ENCODE measurements at regions not wholly inside any gene's neighbourhood (a gene's known extent, or its start where the extent isn't known, plus 50 kb on each side); places are given as distances from the start of the nearest gene placed in this dataset.
"Not testable (repeated sequence)": the region's sequence is repeated elsewhere in the genome, so short reads cannot be mapped to it uniquely, and the experiment has no call there.

DNA sequence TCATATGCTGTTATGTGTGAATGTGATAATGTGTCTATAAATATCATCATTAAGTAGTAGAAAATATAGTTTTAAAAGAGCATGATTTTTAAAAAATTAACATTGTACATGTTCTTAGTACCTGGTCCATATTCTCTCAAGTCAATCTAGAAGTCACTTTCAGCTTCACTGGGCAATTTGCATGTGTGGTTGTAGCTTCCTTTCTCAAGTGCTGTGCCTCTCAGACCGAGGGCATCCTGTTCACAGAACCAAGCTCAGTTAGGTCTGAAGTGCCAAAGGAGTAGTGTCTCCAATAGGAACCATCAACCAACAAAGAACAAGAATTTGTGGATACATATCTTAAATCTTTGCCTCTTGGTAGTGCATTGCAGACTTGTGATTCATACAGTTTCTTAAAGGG, 541.8 kb upstream of the SLC10A2 start:
- H3K4me3 ChIP-seq (ENCODE audit: low read depth, low read length) = no peak overlapping the region
- no peak for DNase-seq (ENCODE audit: low read depth)
- TF ChIP-seq, protein P1, sequence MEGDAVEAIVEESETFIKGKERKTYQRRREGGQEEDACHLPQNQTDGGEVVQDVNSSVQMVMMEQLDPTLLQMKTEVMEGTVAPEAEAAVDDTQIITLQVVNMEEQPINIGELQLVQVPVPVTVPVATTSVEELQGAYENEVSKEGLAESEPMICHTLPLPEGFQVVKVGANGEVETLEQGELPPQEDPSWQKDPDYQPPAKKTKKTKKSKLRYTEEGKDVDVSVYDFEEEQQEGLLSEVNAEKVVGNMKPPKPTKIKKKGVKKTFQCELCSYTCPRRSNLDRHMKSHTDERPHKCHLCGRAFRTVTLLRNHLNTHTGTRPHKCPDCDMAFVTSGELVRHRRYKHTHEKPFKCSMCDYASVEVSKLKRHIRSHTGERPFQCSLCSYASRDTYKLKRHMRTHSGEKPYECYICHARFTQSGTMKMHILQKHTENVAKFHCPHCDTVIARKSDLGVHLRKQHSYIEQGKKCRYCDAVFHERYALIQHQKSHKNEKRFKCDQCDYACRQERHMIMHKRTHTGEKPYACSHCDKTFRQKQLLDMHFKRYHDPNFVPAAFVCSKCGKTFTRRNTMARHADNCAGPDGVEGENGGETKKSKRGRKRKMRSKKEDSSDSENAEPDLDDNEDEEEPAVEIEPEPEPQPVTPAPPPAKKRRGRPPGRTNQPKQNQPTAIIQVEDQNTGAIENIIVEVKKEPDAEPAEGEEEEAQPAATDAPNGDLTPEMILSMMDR (IDR thresholded peaks at IDR 0.05; ENCODE audit: control insufficient read depth, extremely low read depth, insufficient read depth) = no peak

DNA sequence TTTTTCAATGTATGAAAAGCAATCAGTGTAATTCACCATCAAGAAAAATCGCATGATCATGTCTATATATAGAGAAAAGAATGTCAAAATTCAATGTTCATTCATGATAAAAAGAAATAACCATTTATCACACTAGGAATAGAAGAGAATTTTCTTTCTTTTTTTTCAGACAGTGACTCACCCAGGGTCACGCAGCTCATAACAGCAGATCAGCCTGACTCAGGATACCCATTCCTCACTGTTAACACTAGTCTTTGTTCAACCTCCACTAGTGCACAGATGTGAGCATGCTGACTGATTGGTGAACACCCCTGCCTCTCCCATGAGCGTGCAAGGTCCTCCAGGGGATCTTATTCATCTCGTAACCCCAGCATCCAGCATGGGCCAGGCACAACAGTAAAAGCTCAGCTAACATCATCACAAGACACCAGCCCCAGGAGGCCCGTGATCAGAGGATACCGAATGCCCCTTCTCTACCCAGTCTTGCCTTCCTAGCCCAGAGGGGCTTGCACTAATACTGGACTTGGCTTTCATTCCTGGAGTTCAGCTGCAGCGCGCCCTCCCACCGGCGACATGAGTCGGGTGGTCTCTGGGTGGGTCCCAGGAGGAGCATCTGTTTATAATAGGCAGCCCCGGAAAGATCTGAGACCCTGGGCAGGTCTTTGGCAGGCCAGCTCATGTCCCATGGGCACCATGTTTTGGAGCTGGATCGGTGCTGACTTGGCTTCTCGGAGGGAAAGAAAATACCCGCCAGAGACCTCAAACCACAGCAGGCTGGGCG, 539.5 kb upstream of the SLC10A2 start:
- no peak for DNase-seq (ENCODE audit: low read depth)
- TF ChIP-seq, protein P1 (IDR thresholded peaks at IDR 0.05; ENCODE audit: control insufficient read depth, extremely low read depth, insufficient read depth) = no peak
- no peak overlapping the region for H3K4me3 ChIP-seq (ENCODE audit: low read depth, low read length)

DNA sequence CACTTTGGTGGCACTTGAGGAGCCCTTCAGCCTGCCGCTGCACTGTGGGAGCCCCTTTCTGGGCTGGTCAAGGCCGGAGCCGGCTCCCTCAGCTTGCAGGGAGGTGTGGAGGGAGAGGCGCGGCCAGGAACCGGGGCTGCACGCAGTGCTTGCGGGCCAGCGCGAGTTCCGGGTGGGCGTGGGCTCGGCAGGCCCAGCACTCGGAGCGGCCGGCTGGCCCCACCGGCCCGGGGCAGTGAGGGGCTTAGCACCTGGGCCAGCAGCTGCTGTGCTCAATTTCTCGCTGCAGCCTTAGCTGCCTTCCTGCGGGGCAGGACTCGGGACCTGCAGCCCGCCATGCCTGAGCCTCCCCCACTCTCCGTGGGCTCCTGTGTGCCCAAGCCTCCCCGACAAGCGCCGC, 533.7 kb upstream of the SLC10A2 start:
- not testable (repeated sequence) for DNase-seq (ENCODE audit: low read depth); H3K4me3 ChIP-seq (ENCODE audit: low read depth, low read length)

DNA sequence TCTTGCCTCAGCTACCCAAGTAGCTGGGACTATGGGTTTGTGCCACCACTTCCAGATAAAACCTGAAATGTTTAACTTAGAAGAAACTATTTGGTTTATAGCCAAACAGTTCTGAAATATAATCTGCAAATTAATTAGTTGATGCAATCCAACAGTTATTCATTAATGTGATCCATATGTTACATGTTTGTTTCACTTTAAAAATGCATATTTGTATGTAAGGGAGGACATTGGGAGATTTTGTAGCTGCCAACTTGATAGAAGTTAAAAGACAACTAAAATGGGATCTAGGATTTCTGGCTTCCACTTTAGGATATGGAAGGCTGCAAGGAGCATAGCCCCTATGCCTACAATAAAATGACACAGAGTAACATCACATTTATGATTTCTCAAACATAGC, 532.5 kb upstream of the SLC10A2 start:
- TF ChIP-seq, protein P1 (IDR thresholded peaks at IDR 0.05; ENCODE audit: control insufficient read depth, extremely low read depth, insufficient read depth) = no peak
- DNase-seq (ENCODE audit: low read depth) = no peak
- no peak overlapping the region for H3K4me3 ChIP-seq (ENCODE audit: low read depth, low read length)

DNA sequence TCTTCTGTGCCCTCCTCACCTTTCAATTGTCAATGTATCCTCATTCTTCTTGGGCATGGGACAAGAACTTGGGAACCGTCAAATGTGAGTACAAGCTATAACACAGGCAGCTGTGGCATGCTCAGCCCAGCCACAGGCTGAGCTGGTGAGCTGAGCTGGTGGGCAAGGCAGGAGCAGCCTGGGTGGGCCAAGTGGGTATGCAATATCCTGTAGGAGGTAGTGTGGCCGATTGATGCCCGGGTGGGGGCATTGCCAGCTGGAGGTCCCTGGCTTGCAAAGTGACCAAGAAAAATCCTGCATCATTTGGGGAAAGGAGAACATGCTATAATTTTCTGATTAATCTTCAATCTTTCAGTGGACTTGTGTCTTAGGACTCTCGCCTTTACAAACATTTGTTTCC, 507.2 kb upstream of the SLC10A2 start:
- H3K4me3 ChIP-seq (ENCODE audit: low read depth, low read length) = no peak overlapping the region
- no peak for DNase-seq (ENCODE audit: low read depth)
- TF ChIP-seq, protein P1 (IDR thresholded peaks at IDR 0.05; ENCODE audit: control insufficient read depth, extremely low read depth, insufficient read depth) = no peak

DNA sequence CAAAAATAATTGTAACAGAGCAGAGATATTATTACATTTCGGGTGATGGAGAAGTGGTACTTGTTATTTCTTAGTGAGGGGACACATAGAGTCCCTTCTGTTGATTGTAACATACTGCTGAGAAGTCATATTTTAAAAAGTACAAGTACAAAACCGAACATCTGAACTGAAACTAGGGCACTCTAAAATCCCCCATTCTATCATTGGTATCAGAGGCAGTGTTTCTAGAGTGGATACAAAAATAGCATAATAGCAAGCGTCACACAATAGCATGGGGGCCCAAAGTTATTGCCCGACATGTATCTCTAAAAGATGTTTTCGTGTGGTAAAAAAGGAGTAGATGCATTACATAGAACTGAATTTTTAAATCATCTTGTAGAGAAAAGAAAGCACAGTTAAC, 502.1 kb upstream of the SLC10A2 start:
- TF ChIP-seq, protein P1 (IDR thresholded peaks at IDR 0.05; ENCODE audit: control insufficient read depth, extremely low read depth, insufficient read depth) = no peak
- H3K4me3 ChIP-seq (ENCODE audit: low read depth, low read length) = no peak overlapping the region
- DNase-seq (ENCODE audit: low read depth) = no peak

DNA sequence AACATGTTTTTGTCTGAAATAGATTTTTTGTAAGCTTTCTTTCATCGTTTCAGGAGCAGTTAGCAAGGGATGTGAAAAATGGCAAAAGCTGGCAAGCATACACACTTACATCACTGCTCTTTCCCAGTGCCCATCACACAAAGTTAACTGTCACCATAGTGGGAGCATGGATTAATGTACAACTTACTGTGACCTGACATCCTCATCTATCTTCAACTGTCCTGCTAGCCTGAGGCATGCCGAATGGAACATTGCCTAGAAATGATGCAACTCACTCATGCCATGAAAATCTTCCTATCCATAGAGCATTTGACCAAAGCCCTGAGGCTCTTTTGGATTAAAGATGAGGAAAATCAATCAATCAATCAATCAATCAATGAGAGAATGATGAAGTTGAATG, 491.7 kb upstream of the SLC10A2 start:
- TF ChIP-seq, protein P1 (IDR thresholded peaks at IDR 0.05; ENCODE audit: control insufficient read depth, extremely low read depth, insufficient read depth) = no peak
- no peak overlapping the region for H3K4me3 ChIP-seq (ENCODE audit: low read depth, low read length)
- no peak for DNase-seq (ENCODE audit: low read depth)

Measured in LNCaP clone FGC (cell line).